GM12878 (cell line): ENCODE measurements at regions not wholly inside any gene's neighbourhood (a gene's known extent, or its start where the extent isn't known, plus 50 kb on each side); places are given as distances from the start of the nearest gene placed in this dataset.

Experiments
- ATAC-seq: fragments of 200-7000 bp; cut with Tn5 transposase; 3 replicates; pipeline ENCODE4 v1.9.1; 2020; ENCODE audit warnings: mild to moderate bottlenecking, moderate library complexity
- BruUV-seq: library from RNA; stranded (reverse); fragments of 400-500 nt; replicated peaks from 2 replicates; lab custom pipeline; 2021; lab: Mats Ljungman, UMichigan
- CTCF ChIA-PET: fragments of 300-600 bp; sonication (Branson Sonifier 250); formaldehyde crosslinking; extraction: SDS; loops from one replicate; lab custom pipeline; 2021; ENCODE audit warnings: inconsistent platforms; lab: Yijun Ruan, JAX
- POLR2A ChIA-PET: fragments of 350-600 bp; formaldehyde crosslinking; extraction: SDS; loops from one replicate; lab custom pipeline; 2021; ENCODE audit warnings: inconsistent platforms; lab: Charles Lee
- RAD21 ChIA-PET: fragments of 300-600 bp; sonication (Branson Sonifier 250); formaldehyde crosslinking; loops from one replicate; lab custom pipeline; 2023; ENCODE audit warnings: antibody characterized with exemption; ENCODE audit not compliant: unreplicated experiment; lab: Charles Lee
- SMC1A ChIA-PET: fragments of 300-600 bp; sonication (Branson Sonifier 250); formaldehyde crosslinking; loops from one replicate; lab custom pipeline; 2023; ENCODE audit not compliant: unreplicated experiment, uncharacterized antibody; lab: Charles Lee
- DNase-seq: peaks from one replicate; pipeline ENCODE4 v3.0.0-alpha.2; 2011; ENCODE audit warnings: low read depth, low spot score
- FAIRE-seq: peaks from 3 replicates; lab custom pipeline; 2011; peaks lifted over from hg19 to GRCh38; lab: Jason Lieb, UNC
- H2AFZ ChIP-seq: 2 replicates; pipeline ENCODE4 v1.6.0; 2011; ENCODE audit warnings: low read depth, low read length, control low read depth; ENCODE audit not compliant: control insufficient read depth
- H3K27ac ChIP-seq: 2 replicates; pipeline ENCODE4 v1.5.1; 2011; ENCODE audit warnings: control low read depth; ENCODE audit not compliant: control insufficient read depth, insufficient read depth
- H3K27me3 ChIP-seq, 2 experiments: replicated peaks in 1 of 2; 2 replicates each; pipeline versions ENCODE4 v1.6.0 to v1.6.1; 2011; ENCODE audit warnings: low read length in 1 of 2; ENCODE audit not compliant: control insufficient read depth in 2 of 2, insufficient read depth in 2 of 2
- H3K36me3 ChIP-seq, 2 experiments: 2 replicates each; pipeline ENCODE4 v1.5.1; 2011; ENCODE audit warnings: low read length in 1 of 2; ENCODE audit not compliant: control insufficient read depth in 2 of 2, insufficient read depth in 2 of 2
- H3K4me1 ChIP-seq: 2 replicates; pipeline ENCODE4 v1.6.1; 2011; ENCODE audit warnings: mild to moderate bottlenecking, low read length, moderate library complexity, mixed read lengths; ENCODE audit not compliant: control insufficient read depth, insufficient read depth
- H3K4me2 ChIP-seq: 2 replicates; pipeline ENCODE4 v1.6.0; 2011; ENCODE audit warnings: control low read depth; ENCODE audit not compliant: control insufficient read depth, insufficient read depth
- H3K4me3 ChIP-seq: fragments of 200-600 bp; sonication (generic); 2 replicates; pipeline ENCODE4 v1.5.1; 2016
- H3K79me2 ChIP-seq: 2 replicates; pipeline ENCODE4 v1.6.0; 2011; ENCODE audit warnings: low read length; ENCODE audit not compliant: control insufficient read depth, insufficient read depth
- H3K9ac ChIP-seq: 2 replicates; pipeline ENCODE4 v1.8.0; 2011; ENCODE audit warnings: low read length, control low read depth, mixed read lengths; ENCODE audit not compliant: control insufficient read depth, insufficient read depth
- H3K9me3 ChIP-seq: replicated peaks from 3 replicates; pipeline ENCODE4 v1.5.1; 2011; ENCODE audit warnings: mild to moderate bottlenecking, low read length; ENCODE audit not compliant: control insufficient read depth, insufficient read depth
- H4K20me1 ChIP-seq: 2 replicates; pipeline ENCODE4 v1.6.0; 2011; ENCODE audit not compliant: control insufficient read depth, insufficient read depth
- EP300 ChIP-seq, 2 experiments: fragments of 150-350 bp in 1 of 2; IDR thresholded peaks; 2 replicates each; pipeline ENCODE4 v1.6.1; 2011 to 2012; ENCODE audit warnings: low read depth in 2 of 2, low read length in 2 of 2, borderline replicate concordance in 1 of 2, improper control_type of control experiment in 1 of 2, inconsistent platforms in 1 of 2; ENCODE audit not compliant: control insufficient read depth in 1 of 2
- FOXK2 ChIP-seq: fragments of 450-650 bp; IDR thresholded peaks from 2 replicates; pipeline ENCODE4 v1.6.1; 2017; ENCODE audit warnings: mild to moderate bottlenecking, moderate library complexity
- HDGF ChIP-seq: fragments of 450-650 bp; IDR thresholded peaks from 2 replicates; pipeline ENCODE4 v1.6.1; 2016; ENCODE audit warnings: antibody characterized with exemption
- IRF3 ChIP-seq: fragments of 450-650 bp; IDR thresholded peaks from 2 replicates; pipeline ENCODE4 v1.6.1; 2014; ENCODE audit warnings: mild to moderate bottlenecking
- IRF4 ChIP-seq: IDR thresholded peaks from 2 replicates; pipeline ENCODE4 v1.6.1; 2011; ENCODE audit warnings: low read depth, low read length
- NFYB ChIP-seq: IDR thresholded peaks from 2 replicates; pipeline ENCODE4 v1.6.1; 2011; ENCODE audit warnings: low read depth, mild to moderate bottlenecking, low read length, improper control_type of control experiment, moderate library complexity; ENCODE audit not compliant: insufficient read depth
- POLR2A ChIP-seq: IDR thresholded peaks from 2 replicates; pipeline ENCODE4 v1.6.1; 2011; ENCODE audit warnings: low read depth, mild to moderate bottlenecking, low read length
- POLR2AphosphoS5 ChIP-seq: IDR thresholded peaks from 2 replicates; pipeline ENCODE4 v1.6.1; 2011; ENCODE audit warnings: mild to moderate bottlenecking, low read length, inconsistent platforms
- YY1 ChIP-seq: IDR thresholded peaks from 2 replicates; pipeline ENCODE4 v1.6.1; 2011; ENCODE audit warnings: low read depth, mild to moderate bottlenecking, low read length
- ZBTB40 ChIP-seq: fragments of 450-650 bp; IDR thresholded peaks from 2 replicates; pipeline ENCODE4 v1.6.1; 2016; ENCODE audit warnings: mild to moderate bottlenecking, moderate library complexity, borderline replicate concordance
- WGBS: methylation state at CpG from one replicate; pipeline ENCODE4 v1.1.6; 2016; ENCODE audit warnings: low lambda C conversion rate; ENCODE audit not compliant: insufficient replicate concordance, insufficient coverage; ENCODE audit errors: missing lambda C conversion rate; 5-methylcytosine and 5-hydroxymethylcytosine counted together
- in situ Hi-C: fragments of 300-500 bp; cut with MboI; formaldehyde crosslinking; loops from 9 replicates; pipeline ENCODE4 v1.14.3; 2018; ENCODE audit warnings: mixed read lengths
- intact Hi-C: fragments of 100-400 bp; cut with micrococcal nuclease; formaldehyde crosslinking; loops from one replicate; pipeline ENCODE4 v1.14.2; 2022; ENCODE audit not compliant: unreplicated experiment
- TF ChIP-seq, protein P1 (sequence below): fragments of 450-650 bp; conservative IDR thresholded peaks from 2 replicates; pipeline ENCODE4 v1.6.1; 2017; ENCODE audit warnings: mild to moderate bottlenecking, moderate library complexity

DNA sequence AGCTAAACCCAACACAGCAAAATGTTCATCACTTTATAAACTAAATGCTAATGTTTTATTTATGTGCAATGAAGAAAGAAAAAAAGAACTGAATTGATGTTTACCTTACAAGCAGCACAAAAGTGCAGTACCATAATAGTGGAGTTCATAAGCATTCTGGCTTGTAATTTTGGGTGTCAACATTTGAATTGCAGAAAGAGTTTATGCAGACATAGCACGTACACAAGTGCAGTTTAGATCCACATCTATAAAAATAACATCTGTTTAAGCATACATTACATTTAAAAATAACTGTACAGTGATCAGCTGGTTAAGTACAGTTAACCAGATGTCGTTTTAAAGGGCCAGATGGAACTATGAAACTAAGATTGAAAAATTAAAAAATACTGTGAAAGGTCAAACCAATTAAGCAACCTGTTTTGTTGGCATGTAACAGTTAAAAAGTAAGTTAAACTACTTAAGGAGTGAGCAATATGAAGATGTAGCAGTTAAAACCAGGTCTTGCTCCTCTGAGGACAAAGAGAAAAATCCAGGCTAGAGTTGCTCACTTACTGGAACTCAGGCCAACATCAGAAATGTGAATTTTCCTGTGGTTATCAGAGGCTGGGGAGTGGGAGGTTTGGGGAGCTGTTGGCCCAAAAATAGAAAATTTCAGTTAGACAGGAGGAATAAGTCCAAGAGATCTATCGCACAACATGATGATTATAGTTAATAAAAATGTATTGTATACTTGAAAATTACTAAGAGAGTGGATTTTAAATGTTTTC lies 204.9 kb upstream of the MDFIC2 start:
- Histone ChIP-seq H3K9me3 (no peaks in the 10 kb centered on the region), H3K79me2 (no peaks in the 10 kb centered on the region), H3K36me3 (no peaks in the 10 kb centered on the region), H3K4me1 (no peaks in the 10 kb centered on the region), H3K9ac (no peak overlapping the region), H4K20me1 (no peaks in the 10 kb centered on the region), H3K27me3 (no peaks in the 10 kb centered on the region), H3K4me2 (no peak overlapping the region), H2AFZ (no peak overlapping the region), H3K27ac (no peak overlapping the region), H3K4me3 (no peak overlapping the region)
- 0% methylated on average over 3 of the region's 3 CpGs for WGBS
- RAD21 ChIA-PET: no interaction called here
- no TSS peak for BruUV-seq
- FAIRE-seq (no peak), ATAC-seq (no peak), DNase-seq (no peak)
- TF ChIP-seq ZBTB40: no peak
- TF ChIP-seq FOXK2: no peak
- TF ChIP-seq POLR2A: no peak
- no peak for TF ChIP-seq YY1
- TF ChIP-seq, protein P1, sequence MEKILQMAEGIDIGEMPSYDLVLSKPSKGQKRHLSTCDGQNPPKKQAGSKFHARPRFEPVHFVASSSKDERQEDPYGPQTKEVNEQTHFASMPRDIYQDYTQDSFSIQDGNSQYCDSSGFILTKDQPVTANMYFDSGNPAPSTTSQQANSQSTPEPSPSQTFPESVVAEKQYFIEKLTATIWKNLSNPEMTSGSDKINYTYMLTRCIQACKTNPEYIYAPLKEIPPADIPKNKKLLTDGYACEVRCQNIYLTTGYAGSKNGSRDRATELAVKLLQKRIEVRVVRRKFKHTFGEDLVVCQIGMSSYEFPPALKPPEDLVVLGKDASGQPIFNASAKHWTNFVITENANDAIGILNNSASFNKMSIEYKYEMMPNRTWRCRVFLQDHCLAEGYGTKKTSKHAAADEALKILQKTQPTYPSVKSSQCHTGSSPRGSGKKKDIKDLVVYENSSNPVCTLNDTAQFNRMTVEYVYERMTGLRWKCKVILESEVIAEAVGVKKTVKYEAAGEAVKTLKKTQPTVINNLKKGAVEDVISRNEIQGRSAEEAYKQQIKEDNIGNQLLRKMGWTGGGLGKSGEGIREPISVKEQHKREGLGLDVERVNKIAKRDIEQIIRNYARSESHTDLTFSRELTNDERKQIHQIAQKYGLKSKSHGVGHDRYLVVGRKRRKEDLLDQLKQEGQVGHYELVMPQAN: no peak
- no peak for TF ChIP-seq IRF4
- no peak for TF ChIP-seq EP300 (IDR thresholded peaks at IDR 0.05; ENCODE audit: borderline replicate concordance in 1 of 2, control insufficient read depth in 1 of 2, low read depth in 2 of 2, low read length in 2 of 2)
- TF ChIP-seq HDGF: no peak
- TF ChIP-seq IRF3: no peak
- no peak for TF ChIP-seq POLR2AphosphoS5
- no peak for TF ChIP-seq NFYB
- intact Hi-C loops: no loop called here
- POLR2A ChIA-PET: no interaction called here
- SMC1A ChIA-PET: no interaction called here
- CTCF ChIA-PET: no interaction called here
- in situ Hi-C loops: no loop called here
